GM21367 (cell line): ENCODE measurements at regions not wholly inside any gene's neighbourhood (a gene's known extent, or its start where the extent isn't known, plus 50 kb on each side); places are given as distances from the start of the nearest gene placed in this dataset.

Source experiments
- ATAC-seq: cut with Tn5 transposase; IDR thresholded peaks from one replicate; pipeline ENCODE4 v1.9.1; 2021; ENCODE audit not compliant: unreplicated experiment

- no peak for ATAC-seq
Observed at GRCh38 chr6:14452567-14453527, 335.3 kb downstream of the CD83 start.

GRCh38 chr6:14453712-14454472 lies 336.3 kb downstream of the CD83 start:
- no peak for ATAC-seq

GRCh38 chr6:14454473-14454775 lies 336.9 kb downstream of the CD83 start:
- ATAC-seq = no peak

- ATAC-seq = no peak
Observed at GRCh38 chr6:14455427-14455826, 337.9 kb downstream of the CD83 start.

- ATAC-seq = no peak
Observed at GRCh38 chr6:14455876-14456648, 338.5 kb downstream of the CD83 start.

- ATAC-seq = no peak
Observed at GRCh38 chr6:14456941-14457340, 339.4 kb downstream of the CD83 start.

- ATAC-seq = no peak
Observed at GRCh38 chr6:14458669-14459266, 341.2 kb downstream of the CD83 start.

- no peak for ATAC-seq
Observed at GRCh38 chr6:14459315-14459714, 341.7 kb downstream of the CD83 start.

GRCh38 chr6:14460556-14460955 lies 343.0 kb downstream of the CD83 start:
- ATAC-seq = no peak

GRCh38 chr6:14462135-14462534 lies 344.6 kb downstream of the CD83 start:
- ATAC-seq = no peak

- ATAC-seq = no peak
Observed at GRCh38 chr6:14462566-14462965, 345.0 kb downstream of the CD83 start.

GRCh38 chr6:14463110-14463509 lies 345.5 kb downstream of the CD83 start:
- no peak for ATAC-seq

- no peak for ATAC-seq
Observed at GRCh38 chr6:14464055-14464454, 346.5 kb downstream of the CD83 start.

- ATAC-seq = no peak
Observed at GRCh38 chr6:14464716-14465115, 347.1 kb downstream of the CD83 start.

- ATAC-seq = no peak
Observed at GRCh38 chr6:14466278-14466677, 348.7 kb downstream of the CD83 start.

GRCh38 chr6:14467591-14467990 lies 350.0 kb downstream of the CD83 start:
- ATAC-seq = no peak

GRCh38 chr6:14468647-14469321 lies 351.2 kb downstream of the CD83 start:
- ATAC-seq = no peak

GRCh38 chr6:14470101-14470500 lies 352.5 kb downstream of the CD83 start:
- ATAC-seq = no peak

GRCh38 chr6:14470671-14471070 lies 353.1 kb downstream of the CD83 start:
- ATAC-seq = no peak

- ATAC-seq = no peak
Observed at GRCh38 chr6:14472255-14472985, 354.8 kb downstream of the CD83 start.
